T-helper 2 cell treated with Interferon-gamma antibody and Interleukin-4, amounts not matched to agents 5 μg/mL and 100 μg/mL, for 36 hours (primary cell): ENCODE measurements at regions not wholly inside any gene's neighbourhood (a gene's known extent, or its start where the extent isn't known, plus 50 kb on each side); places are given as distances from the start of the nearest gene placed in this dataset.

ENCODE experiments used
- DNase-seq: peaks from one replicate; pipeline ENCODE4 v3.0.0; 2021; ENCODE audit warnings: low spot score
- H3K27ac Mint-ChIP-seq: one replicate; pipeline ENCODE4 v1.8.0; 2021; ENCODE audit warnings: mild to moderate bottlenecking, mixed read lengths
- H3K27me3 Mint-ChIP-seq: one replicate; pipeline ENCODE4 v1.8.0; 2021; ENCODE audit warnings: low read depth, mixed read lengths
- H3K36me3 Mint-ChIP-seq: one replicate; pipeline ENCODE4 v1.8.0; 2021; ENCODE audit warnings: low read depth, mixed read lengths
- H3K4me1 Mint-ChIP-seq: one replicate; pipeline ENCODE4 v1.8.0; 2021; ENCODE audit warnings: low read depth, mixed read lengths
- H3K4me3 Mint-ChIP-seq: one replicate; pipeline ENCODE4 v1.8.0; 2022; ENCODE audit warnings: mild to moderate bottlenecking, moderate library complexity, mixed read lengths
- H3K9me3 Mint-ChIP-seq: one replicate; pipeline ENCODE4 v1.8.0; 2021; ENCODE audit warnings: mixed read lengths

- Mint-ChIP-seq H3K27me3 (peaks cover 7% of the 10 kb centered on the region), H3K4me1 (no peaks in the 10 kb centered on the region), H3K27ac (no peak overlapping the region), H3K4me3 (no peak overlapping the region), H3K9me3 (no peaks in the 10 kb centered on the region), H3K36me3 (no peaks in the 10 kb centered on the region)
- no peak for DNase-seq
Observed at GRCh38 chr3:5314897-5315296, 127.4 kb downstream of the EDEM1 start.

- H3K4me1 Mint-ChIP-seq: no peaks in the 10 kb centered on the region
- H3K36me3 Mint-ChIP-seq: no peaks in the 10 kb centered on the region
- H3K4me3 Mint-ChIP-seq: no peak overlapping the region
- peaks cover 7% of the 10 kb centered on the region for H3K27me3 Mint-ChIP-seq
- H3K27ac Mint-ChIP-seq: no peak overlapping the region
- no peaks in the 10 kb centered on the region for H3K9me3 Mint-ChIP-seq
- DNase-seq: no peak
Observed at GRCh38 chr3:5317557-5317956, 130.1 kb downstream of the EDEM1 start.

- no peak for DNase-seq
- Mint-ChIP-seq H3K36me3 (no peaks in the 10 kb centered on the region), H3K4me1 (no peaks in the 10 kb centered on the region), H3K27ac (no peak overlapping the region), H3K9me3 (no peaks in the 10 kb centered on the region), H3K27me3 (peaks cover 7% of the 10 kb centered on the region), H3K4me3 (no peak overlapping the region)
Observed at GRCh38 chr3:5319454-5319853, 131.9 kb downstream of the EDEM1 start.

GRCh38 chr3:5321666-5322340, 134.3 kb downstream of the EDEM1 start:
- no peaks in the 10 kb centered on the region for H3K36me3 Mint-ChIP-seq

GRCh38 chr3:5324780-5325179, 137.3 kb downstream of the EDEM1 start:
- no peaks in the 10 kb centered on the region for H3K36me3 Mint-ChIP-seq
- H3K27ac Mint-ChIP-seq: no peak overlapping the region
- no peaks in the 10 kb centered on the region for H3K4me1 Mint-ChIP-seq
- H3K9me3 Mint-ChIP-seq: no peaks in the 10 kb centered on the region
- H3K4me3 Mint-ChIP-seq: no peak overlapping the region
- H3K27me3 Mint-ChIP-seq: no peaks in the 10 kb centered on the region
- no peak for DNase-seq

More at GRCh38 chr3:5321666-5322340, 134.3 kb downstream of the EDEM1 start:
- Mint-ChIP-seq H3K4me1 (no peaks in the 10 kb centered on the region), H3K27ac (no peak overlapping the region), H3K27me3 (peaks cover 5% of the 10 kb centered on the region), H3K9me3 (no peaks in the 10 kb centered on the region), H3K4me3 (no peak overlapping the region)
- DNase-seq: no peak

- Mint-ChIP-seq H3K4me3 (no peak overlapping the region), H3K9me3 (no peaks in the 10 kb centered on the region), H3K27me3 (no peaks in the 10 kb centered on the region), H3K36me3 (no peaks in the 10 kb centered on the region), H3K4me1 (no peaks in the 10 kb centered on the region), H3K27ac (no peak overlapping the region)
- DNase-seq: peak; percentile 21
Observed at GRCh38 chr3:5330152-5330810, 142.8 kb downstream of the EDEM1 start.

- H3K4me1 Mint-ChIP-seq: no peaks in the 10 kb centered on the region
- H3K9me3 Mint-ChIP-seq: no peaks in the 10 kb centered on the region
- no peaks in the 10 kb centered on the region for H3K36me3 Mint-ChIP-seq
- H3K4me3 Mint-ChIP-seq: no peak overlapping the region
- H3K27me3 Mint-ChIP-seq: no peaks in the 10 kb centered on the region
- H3K27ac Mint-ChIP-seq: no peak overlapping the region
- DNase-seq: no peak
Observed at GRCh38 chr3:5331567-5332269, 144.2 kb downstream of the EDEM1 start.

GRCh38 chr3:5332270-5332956, 144.9 kb downstream of the EDEM1 start:
- no peak overlapping the region for H3K27ac Mint-ChIP-seq
- H3K9me3 Mint-ChIP-seq: no peaks in the 10 kb centered on the region
- H3K27me3 Mint-ChIP-seq: no peaks in the 10 kb centered on the region
- DNase-seq: no peak
- H3K4me3 Mint-ChIP-seq: no peak overlapping the region
- H3K36me3 Mint-ChIP-seq: no peaks in the 10 kb centered on the region
- no peaks in the 10 kb centered on the region for H3K4me1 Mint-ChIP-seq

- Mint-ChIP-seq H3K36me3 (no peaks in the 10 kb centered on the region), H3K27ac (no peak overlapping the region), H3K27me3 (no peaks in the 10 kb centered on the region), H3K4me3 (no peak overlapping the region), H3K9me3 (no peaks in the 10 kb centered on the region), H3K4me1 (no peaks in the 10 kb centered on the region)
- no peak for DNase-seq
Observed at GRCh38 chr3:5339967-5340535, 152.5 kb downstream of the EDEM1 start.

- Mint-ChIP-seq H3K27me3 (no peaks in the 10 kb centered on the region), H3K36me3 (no peaks in the 10 kb centered on the region), H3K27ac (no peak overlapping the region), H3K4me3 (no peak overlapping the region), H3K4me1 (no peaks in the 10 kb centered on the region), H3K9me3 (no peaks in the 10 kb centered on the region)
- DNase-seq: no peak
Observed at GRCh38 chr3:5341610-5342009, 154.1 kb downstream of the EDEM1 start.

GRCh38 chr3:5343459-5343858, 156.0 kb downstream of the EDEM1 start:
- Mint-ChIP-seq H3K36me3 (no peaks in the 10 kb centered on the region), H3K4me1 (no peaks in the 10 kb centered on the region), H3K9me3 (no peaks in the 10 kb centered on the region)

GRCh38 chr3:5344707-5345106, 157.2 kb downstream of the EDEM1 start:
- no peaks in the 10 kb centered on the region for H3K9me3 Mint-ChIP-seq
- H3K27ac Mint-ChIP-seq: no peak overlapping the region
- no peak overlapping the region for H3K4me3 Mint-ChIP-seq
- H3K36me3 Mint-ChIP-seq: no peaks in the 10 kb centered on the region
- no peaks in the 10 kb centered on the region for H3K4me1 Mint-ChIP-seq
- H3K27me3 Mint-ChIP-seq: no peaks in the 10 kb centered on the region
- DNase-seq: no peak

More at GRCh38 chr3:5343459-5343858, 156.0 kb downstream of the EDEM1 start:
- H3K27me3 Mint-ChIP-seq: no peaks in the 10 kb centered on the region
- no peak overlapping the region for H3K27ac Mint-ChIP-seq
- H3K4me3 Mint-ChIP-seq: no peak overlapping the region
- no peak for DNase-seq

- H3K4me3 Mint-ChIP-seq: no peak overlapping the region
- H3K27me3 Mint-ChIP-seq: no peaks in the 10 kb centered on the region
- no peak overlapping the region for H3K27ac Mint-ChIP-seq
- DNase-seq: no peak
- H3K36me3 Mint-ChIP-seq: no peaks in the 10 kb centered on the region
- H3K9me3 Mint-ChIP-seq: no peaks in the 10 kb centered on the region
- no peaks in the 10 kb centered on the region for H3K4me1 Mint-ChIP-seq
Observed at GRCh38 chr3:5347486-5347885, 160.0 kb downstream of the EDEM1 start.
